ENCODE measurements at regions not wholly inside any gene's neighbourhood (a gene's known extent, or its start where the extent isn't known, plus 50 kb on each side); places are given as distances from the start of the nearest gene placed in this dataset.

DNA sequence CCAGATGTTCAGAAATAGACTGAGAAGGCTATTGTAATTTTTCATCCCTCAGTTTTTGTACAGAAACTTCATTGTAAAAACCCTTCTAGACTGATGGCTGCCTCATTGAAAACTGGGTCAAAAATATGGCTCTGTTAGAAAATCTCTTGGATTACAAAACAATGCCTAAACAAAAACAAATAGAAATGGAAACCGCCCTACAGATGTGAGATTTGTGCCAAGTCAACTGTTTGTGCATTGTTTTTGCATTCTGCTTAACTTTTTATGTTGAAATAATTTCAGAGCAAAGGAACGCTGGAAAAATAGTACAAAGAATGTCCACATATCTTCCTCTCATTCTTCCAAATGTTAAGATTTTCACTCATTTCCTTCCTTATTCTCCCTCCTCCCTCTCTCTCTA lies 425.1 kb downstream of the FOXA2 start:
- Mint-ChIP-seq H3K4me1 (ENCODE audit: unreplicated experiment) (peaks cover 5% of the 10 kb centered on the region), H3K4me3 (ENCODE audit: unreplicated experiment) (no peak overlapping the region), H3K27ac (ENCODE audit: unreplicated experiment) (no peak overlapping the region), H3K36me3 (ENCODE audit: low read depth, unreplicated experiment) (no peaks in the 10 kb centered on the region), H3K9me3 (ENCODE audit: unreplicated experiment) (no peaks in the 10 kb centered on the region), H3K27me3 (ENCODE audit: unreplicated experiment) (peaks cover 2% of the 10 kb centered on the region)
- TF ChIP-seq, protein P1, sequence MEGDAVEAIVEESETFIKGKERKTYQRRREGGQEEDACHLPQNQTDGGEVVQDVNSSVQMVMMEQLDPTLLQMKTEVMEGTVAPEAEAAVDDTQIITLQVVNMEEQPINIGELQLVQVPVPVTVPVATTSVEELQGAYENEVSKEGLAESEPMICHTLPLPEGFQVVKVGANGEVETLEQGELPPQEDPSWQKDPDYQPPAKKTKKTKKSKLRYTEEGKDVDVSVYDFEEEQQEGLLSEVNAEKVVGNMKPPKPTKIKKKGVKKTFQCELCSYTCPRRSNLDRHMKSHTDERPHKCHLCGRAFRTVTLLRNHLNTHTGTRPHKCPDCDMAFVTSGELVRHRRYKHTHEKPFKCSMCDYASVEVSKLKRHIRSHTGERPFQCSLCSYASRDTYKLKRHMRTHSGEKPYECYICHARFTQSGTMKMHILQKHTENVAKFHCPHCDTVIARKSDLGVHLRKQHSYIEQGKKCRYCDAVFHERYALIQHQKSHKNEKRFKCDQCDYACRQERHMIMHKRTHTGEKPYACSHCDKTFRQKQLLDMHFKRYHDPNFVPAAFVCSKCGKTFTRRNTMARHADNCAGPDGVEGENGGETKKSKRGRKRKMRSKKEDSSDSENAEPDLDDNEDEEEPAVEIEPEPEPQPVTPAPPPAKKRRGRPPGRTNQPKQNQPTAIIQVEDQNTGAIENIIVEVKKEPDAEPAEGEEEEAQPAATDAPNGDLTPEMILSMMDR (IDR thresholded peaks at IDR 0.05; ENCODE audit: unreplicated experiment): no peak
- no peak for DNase-seq (ENCODE audit: low spot score)

DNA sequence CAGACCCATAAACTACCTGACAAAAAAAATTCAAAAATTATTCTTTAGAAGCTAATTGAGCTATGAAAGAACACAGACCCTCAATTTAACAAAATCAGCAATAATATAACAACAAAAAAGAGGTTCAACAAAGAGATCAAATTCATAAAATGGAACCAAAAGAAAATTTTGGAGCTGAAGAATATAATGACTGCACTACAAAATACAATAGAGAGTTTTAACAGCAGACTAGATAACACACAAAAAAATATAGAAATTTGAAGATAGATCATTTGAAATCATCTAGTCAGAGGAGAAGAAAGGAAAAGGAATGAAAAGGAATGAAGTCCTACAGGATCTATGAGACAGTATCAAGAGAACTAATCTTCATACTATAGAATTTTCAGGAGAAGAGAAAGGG lies 422.1 kb downstream of the PAX1 start:
- DNase-seq (ENCODE audit: low spot score): no peak
- Mint-ChIP-seq H3K9me3 (ENCODE audit: unreplicated experiment) (no peaks in the 10 kb centered on the region), H3K36me3 (ENCODE audit: low read depth, unreplicated experiment) (no peaks in the 10 kb centered on the region), H3K27me3 (ENCODE audit: unreplicated experiment) (no peaks in the 10 kb centered on the region), H3K27ac (ENCODE audit: unreplicated experiment) (no peak overlapping the region), H3K4me1 (ENCODE audit: unreplicated experiment) (no peaks in the 10 kb centered on the region), H3K4me3 (ENCODE audit: unreplicated experiment) (no peak overlapping the region)
- TF ChIP-seq, protein P1 (IDR thresholded peaks at IDR 0.05; ENCODE audit: unreplicated experiment): no peak

DNA sequence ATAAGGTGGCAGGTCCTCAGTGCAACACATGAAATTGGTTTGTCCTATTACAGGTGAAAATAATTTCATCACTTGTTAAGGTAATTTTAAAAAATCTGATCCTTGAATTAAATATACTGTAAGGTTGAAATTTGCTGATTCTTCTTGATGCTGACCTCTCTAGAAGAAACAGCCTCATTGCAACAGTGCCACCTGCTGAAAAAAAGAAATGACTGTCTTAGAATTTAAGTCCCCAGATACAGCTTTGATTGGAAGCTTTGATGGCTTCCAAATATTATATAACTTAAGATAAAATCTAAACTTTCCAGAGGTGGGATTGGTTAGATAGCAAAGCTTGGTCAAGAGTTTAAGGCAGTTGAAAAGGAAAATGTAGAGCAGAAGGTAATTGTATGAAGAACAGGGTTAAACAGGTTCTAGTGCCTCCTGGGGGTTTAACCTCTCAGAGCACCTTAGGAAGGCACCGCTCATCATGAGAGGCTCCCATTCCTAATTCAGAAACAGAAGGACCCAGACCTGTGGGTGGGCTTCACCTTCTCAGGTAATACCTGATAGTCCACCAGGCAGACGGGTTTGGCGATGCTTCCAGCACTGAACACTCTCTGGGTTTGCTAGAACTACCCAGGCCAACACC lies 401.0 kb downstream of the PAX1 start:
- H3K27me3 Mint-ChIP-seq (ENCODE audit: unreplicated experiment): no peaks in the 10 kb centered on the region
- no peaks in the 10 kb centered on the region for H3K36me3 Mint-ChIP-seq (ENCODE audit: low read depth, unreplicated experiment)
- DNase-seq (ENCODE audit: low spot score): peak; percentile 18
- H3K4me1 Mint-ChIP-seq (ENCODE audit: unreplicated experiment): no peaks in the 10 kb centered on the region
- TF ChIP-seq, protein P1 (IDR thresholded peaks at IDR 0.05; ENCODE audit: unreplicated experiment): peak; percentile 76
- H3K27ac Mint-ChIP-seq (ENCODE audit: unreplicated experiment): no peak overlapping the region
- H3K9me3 Mint-ChIP-seq (ENCODE audit: unreplicated experiment): no peaks in the 10 kb centered on the region
- H3K4me3 Mint-ChIP-seq (ENCODE audit: unreplicated experiment): no peak overlapping the region

DNA sequence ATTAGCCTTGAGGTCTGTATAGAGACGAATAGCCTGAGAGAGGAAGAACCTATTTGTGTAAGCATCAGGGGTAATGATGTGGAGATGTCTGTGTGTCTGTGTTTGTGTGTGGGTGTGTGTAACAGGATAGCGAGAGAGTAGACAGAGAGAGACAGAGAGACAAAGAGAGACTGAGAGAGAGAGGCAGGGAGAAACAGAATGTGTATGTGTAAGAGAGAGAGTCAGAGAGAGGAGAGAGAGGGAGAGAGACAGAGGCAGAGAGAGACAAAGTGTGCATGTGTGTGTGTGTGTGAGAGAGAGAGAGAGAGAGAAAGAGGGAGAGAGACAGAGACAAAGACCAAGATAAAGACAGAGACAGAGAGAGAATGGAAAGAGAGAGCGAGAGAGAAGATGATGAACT lies 396.1 kb downstream of the PAX1 start:
- TF ChIP-seq, protein P1 (IDR thresholded peaks at IDR 0.05; ENCODE audit: unreplicated experiment): no peak
- Mint-ChIP-seq H3K27me3 (ENCODE audit: unreplicated experiment) (no peaks in the 10 kb centered on the region), H3K4me3 (ENCODE audit: unreplicated experiment) (no peak overlapping the region), H3K36me3 (ENCODE audit: low read depth, unreplicated experiment) (no peaks in the 10 kb centered on the region), H3K4me1 (ENCODE audit: unreplicated experiment) (peaks cover 11% of the 10 kb centered on the region), H3K27ac (ENCODE audit: unreplicated experiment) (no peak overlapping the region), H3K9me3 (ENCODE audit: unreplicated experiment) (no peaks in the 10 kb centered on the region)
- no peak for DNase-seq (ENCODE audit: low spot score)

DNA sequence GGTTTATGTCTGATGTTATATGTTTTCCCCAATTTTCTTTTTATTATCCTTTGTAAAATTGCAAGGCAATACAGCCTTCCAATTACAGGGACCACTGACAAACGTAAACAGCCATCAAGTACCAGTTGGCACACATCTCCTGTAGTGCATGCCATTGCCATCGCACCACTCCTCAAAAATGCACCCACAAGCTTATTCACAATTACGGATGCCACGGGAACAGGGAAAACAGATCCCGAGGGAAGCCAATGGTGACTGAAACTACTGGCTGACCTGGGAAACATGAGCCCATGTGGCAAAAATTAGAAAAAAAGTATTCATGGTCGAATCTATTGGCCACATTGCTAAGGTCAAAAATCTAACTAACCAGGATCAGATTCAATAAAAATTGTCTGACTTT lies 395.2 kb downstream of the PAX1 start:
- H3K4me3 Mint-ChIP-seq (ENCODE audit: unreplicated experiment): no peak overlapping the region
- TF ChIP-seq, protein P1 (IDR thresholded peaks at IDR 0.05; ENCODE audit: unreplicated experiment): no peak
- peaks cover 11% of the 10 kb centered on the region for H3K4me1 Mint-ChIP-seq (ENCODE audit: unreplicated experiment)
- no peaks in the 10 kb centered on the region for H3K9me3 Mint-ChIP-seq (ENCODE audit: unreplicated experiment)
- no peaks in the 10 kb centered on the region for H3K36me3 Mint-ChIP-seq (ENCODE audit: low read depth, unreplicated experiment)
- H3K27me3 Mint-ChIP-seq (ENCODE audit: unreplicated experiment): no peaks in the 10 kb centered on the region
- no peak overlapping the region for H3K27ac Mint-ChIP-seq (ENCODE audit: unreplicated experiment)
- DNase-seq (ENCODE audit: low spot score): no peak
